HS-5 (cell line): ENCODE measurements at regions not wholly inside any gene's neighbourhood (a gene's known extent, or its start where the extent isn't known, plus 50 kb on each side); places are given as distances from the start of the nearest gene placed in this dataset.

ENCODE experiments used
- DNase-seq: peaks from one replicate; pipeline ENCODE4 v3.0.0-alpha.2; 2012; ENCODE audit warnings: low read depth

DNA sequence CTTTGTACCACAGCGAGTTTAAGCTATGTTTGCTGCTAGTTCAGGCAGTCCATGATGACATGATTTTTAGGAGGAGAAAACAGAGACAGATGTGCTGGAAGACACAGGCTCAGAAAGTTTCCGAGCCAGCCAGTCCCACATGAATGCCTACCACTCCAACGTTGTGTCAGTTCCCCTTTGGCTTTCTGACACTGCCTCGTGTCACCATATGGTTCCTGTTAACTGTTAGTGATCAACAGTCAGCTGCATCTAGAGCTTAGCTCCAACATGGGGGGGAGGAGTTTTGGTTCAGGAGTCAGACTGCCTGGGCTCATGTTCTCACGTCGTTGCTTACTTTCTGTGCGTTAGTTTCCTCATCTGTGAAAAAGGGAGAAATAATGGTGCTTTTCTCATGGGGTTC is 343.7 kb downstream of the MID1IP1 start:
- no peak for DNase-seq

DNA sequence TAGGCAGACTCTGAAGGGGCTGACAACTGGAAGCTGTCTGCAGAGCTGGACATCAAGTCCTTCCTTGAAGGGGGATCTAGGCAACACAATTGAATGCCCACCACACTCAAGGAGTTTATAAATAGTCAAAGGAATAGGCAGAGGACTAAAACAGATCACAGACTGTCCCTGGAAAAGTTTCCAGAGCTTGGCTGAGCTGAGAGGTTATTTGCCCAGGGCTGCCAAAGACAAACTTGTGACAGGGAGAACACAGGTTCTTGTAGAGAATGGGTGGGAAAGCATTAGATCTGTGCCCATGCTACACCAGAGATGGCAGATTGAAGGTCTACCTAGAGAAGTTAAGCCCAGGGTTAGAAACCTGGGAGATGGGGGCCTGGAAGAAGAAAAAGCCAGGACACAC is 344.6 kb downstream of the MID1IP1 start:
- no peak for DNase-seq

DNA sequence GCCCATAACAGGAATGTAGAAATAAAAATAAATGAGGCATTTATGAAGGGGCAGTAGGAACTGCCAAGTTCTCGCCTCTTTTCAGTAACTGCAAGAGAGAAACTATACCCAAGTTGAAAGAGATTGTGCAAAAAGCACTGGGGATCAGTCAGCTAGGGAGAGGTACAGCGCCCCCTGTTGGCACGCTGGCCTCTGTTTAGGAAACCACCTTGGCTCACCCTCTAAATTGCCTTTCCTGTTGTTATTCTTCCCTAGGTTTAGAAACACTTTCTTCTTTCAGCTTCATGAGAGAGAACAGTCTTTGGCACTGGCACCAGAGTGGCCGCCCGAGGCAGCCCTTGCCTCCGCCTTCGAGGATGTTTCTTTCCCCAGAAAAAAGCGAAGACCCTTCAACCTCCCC is 348.5 kb downstream of the MID1IP1 start:
- no peak for DNase-seq

DNA sequence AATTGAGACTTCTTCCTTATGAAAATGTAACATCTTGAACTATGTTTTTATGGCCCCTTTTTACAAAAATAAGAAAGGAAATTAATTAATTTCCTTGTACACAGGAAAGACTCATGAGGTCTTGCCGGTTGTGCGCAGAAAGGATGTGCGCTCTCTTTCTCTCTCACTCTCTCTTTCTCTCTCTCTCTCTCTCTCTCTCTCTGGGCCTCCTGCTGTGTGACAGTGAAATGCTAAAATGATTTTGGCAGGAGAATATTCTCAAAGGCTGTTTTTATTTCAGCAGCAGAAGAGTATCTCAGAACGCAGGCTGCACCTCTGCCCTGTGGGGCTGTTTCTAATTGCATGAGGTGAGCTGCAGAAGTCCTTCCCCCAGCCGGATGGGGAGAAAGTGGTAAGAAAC is 349.0 kb downstream of the MID1IP1 start:
- DNase-seq = no peak

DNA sequence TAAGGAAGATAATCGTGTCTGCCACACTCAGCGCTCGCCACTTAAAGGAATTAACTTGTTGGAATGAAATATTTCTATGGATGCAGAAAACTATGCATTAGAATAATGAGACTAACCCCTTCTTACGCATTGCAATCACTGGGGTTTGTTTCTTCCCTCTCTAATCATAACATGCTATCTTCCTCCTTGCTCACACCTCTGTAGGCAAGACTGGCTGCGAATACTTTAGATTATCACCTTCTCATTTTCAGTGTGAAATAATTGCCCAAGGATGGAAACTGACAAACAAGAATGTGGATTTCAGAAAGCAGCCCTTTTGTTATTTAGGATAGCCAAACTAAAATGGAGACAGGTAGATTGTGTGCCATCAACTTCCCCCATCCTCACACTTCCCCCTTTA is 349.4 kb downstream of the MID1IP1 start:
- DNase-seq = no peak

DNA sequence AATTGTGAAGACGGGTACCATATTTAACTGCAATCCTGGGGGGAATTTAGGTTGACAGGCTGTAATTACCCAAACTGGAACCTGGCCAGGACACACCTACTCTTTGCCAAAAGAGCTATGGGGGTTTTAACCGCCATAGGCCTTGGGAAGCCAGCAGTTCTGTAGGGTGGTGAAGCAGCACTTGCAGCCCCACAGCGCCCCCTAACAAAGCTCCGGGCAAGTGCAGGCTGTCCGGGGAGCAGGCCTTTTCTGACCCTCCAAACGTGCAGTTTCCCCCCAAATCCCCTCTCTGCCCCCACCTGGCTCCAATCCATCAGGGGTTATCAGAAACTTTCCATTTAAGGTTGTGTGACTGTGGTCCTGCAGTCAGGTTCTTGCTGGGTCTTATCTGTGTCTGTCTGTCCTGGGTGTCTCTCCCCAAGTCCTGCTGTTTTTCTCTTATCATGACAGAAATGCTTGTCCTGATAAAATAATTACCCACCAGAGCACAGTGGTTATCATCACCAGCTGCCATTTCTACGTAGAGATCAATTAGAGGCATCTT is 350.9 kb downstream of the MID1IP1 start:
- DNase-seq = no peak

DNA sequence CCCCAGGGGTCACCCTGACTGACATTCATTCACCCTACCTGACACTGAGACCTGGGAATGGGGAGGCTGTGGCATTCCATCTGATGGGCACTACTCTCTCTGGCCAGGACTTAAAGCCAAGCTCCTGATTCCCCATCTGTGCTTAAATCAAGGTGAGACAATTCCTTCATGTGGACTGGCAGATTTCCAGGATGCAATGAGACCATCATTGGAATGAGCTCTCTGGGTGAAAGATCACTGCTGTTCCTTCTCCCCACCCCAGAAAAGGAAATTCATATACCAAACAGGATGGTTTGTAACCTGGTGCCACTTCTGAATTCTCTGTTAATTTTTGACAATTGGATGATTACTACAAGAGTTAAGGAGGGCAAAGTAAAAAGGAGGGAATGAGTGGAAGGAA is 354.8 kb downstream of the MID1IP1 start:
- DNase-seq = no peak

DNA sequence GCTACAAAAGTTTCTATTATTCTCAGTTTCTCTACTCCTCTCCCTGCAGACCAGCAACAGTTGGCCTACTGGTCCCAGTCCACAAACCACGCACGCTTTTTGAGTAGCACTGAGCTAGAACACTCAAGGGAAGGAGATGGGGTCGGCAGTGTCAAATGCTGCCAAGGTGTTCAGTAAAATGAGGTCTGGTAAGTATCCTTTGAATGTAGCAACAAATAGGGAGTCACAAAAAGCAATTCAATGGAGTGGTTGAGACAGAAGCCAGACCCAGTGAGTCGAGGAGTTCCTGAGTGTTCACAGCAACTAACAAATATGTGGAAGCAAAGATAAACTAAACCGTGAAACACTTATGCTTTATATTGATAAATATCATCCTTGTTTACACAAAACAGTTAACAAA is 355.7 kb downstream of the MID1IP1 start:
- DNase-seq = no peak

DNA sequence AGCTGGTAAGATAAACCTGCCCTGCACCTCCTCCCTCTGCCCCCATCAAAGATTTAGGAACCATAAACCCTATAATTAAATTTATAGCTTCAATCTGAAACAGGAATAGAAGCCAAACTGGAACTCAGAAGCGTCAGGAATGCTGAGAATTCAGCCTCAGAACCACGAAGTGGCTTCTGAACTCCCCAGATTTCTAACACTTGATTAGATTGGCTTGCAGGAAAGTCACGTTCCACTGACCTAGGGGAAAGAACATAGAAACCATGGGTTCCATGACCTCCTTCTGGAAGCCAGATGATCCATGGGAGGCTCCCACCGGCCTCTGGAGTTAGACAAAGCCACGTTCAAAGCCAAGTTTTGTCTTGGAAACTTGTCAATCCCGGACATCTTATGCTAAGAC is 356.5 kb downstream of the MID1IP1 start:
- no peak for DNase-seq

DNA sequence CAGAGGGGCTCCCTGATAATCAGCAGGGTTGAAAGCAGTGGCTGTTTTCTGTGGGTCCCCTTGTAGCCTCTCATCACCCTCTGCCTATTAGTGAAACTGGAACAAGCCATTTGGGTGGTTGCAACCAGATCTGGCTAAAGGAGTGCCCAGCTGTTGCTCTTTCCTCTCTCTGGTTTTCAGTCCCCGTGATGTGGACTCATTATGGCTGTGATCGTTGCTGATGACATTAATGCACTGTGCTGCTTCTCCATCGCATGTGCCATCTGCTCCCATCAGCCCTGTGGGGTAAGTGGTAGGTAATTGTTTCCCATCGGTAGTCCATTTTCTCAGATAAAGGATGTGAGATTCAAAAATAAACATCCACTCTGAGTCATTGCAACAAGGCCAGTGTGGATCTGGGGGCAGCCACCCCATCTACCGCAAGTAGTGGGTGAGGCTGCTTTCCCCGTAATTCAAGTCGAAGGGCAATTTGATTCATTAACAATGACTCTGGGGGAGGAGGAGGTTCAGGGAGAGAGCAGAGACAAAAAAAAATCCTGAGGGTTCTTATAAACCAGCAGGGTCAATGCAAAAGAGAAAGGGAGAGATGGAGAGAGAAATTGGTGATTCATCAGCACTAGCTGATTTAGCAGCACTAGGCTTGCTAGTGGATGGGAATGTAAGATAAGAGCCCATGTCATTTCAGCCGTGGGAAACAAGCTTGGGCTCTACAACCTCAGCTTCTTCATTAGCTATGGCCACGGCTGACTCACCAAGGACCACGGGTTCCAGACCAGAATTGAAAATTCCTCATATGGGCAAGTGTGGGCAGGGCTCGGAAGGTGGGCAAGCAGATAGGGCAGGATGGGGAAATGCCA is 357.8 kb downstream of the MID1IP1 start:
- DNase-seq = no peak

DNA sequence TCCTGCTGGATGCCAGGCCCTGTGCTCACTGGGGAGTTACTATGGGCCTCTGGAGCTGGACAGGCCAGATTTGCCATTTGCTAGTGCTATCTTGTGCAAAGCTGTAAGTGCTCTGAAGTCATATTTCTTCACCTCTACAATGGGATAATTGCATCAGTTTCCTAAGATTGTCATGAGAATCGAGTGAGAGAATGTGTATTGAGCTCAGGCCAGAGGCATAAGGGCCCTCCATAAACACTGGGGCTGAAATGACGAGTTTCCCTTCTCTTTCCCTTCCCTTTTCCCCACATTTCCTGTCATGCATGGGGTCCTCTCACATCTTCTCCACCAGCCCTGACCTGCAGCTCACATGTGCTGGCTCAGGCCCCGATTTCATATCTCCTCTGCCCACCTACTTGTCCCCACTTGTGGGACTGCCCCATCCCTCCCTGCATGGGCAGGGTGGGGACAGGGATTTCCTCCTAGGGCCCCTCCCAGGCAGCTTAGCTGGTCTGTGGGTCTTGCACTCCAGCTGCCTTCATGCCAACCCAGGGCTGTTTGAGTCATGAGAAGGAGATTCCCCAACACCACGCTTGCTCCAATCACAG is 358.8 kb downstream of the MID1IP1 start:
- no peak for DNase-seq

DNA sequence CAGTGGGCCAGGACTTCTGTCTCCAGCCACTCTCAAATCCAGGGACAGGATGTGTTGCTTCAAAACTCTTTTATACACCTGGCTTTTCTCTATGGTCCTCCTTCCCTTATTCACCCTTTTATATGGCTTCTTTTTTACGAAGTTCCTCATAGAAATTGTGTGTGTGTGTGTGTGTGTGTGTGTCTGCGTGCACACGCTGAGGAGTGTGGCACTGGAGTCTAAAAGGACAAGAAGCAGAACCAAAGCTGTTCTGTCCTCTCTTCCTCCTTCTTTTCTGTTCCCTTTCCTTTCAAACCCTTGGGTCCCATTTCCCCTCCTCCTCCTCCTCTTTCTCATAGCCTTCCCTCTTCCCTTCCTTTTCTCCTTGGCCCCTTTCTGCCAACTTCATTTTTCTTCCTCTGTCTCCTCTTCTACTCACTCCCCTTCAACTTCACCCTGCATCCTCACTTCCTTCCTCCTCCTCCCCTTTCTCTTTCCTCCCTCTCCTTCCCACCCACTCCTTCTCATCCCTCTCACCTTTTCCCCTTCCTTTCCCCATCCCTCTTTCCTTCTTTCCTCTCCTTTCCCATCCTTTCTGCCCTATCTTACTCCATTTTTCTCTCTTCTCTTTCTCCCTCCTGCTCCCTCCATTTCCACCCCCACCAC is 360.5 kb downstream of the MID1IP1 start:
- no peak for DNase-seq

DNA sequence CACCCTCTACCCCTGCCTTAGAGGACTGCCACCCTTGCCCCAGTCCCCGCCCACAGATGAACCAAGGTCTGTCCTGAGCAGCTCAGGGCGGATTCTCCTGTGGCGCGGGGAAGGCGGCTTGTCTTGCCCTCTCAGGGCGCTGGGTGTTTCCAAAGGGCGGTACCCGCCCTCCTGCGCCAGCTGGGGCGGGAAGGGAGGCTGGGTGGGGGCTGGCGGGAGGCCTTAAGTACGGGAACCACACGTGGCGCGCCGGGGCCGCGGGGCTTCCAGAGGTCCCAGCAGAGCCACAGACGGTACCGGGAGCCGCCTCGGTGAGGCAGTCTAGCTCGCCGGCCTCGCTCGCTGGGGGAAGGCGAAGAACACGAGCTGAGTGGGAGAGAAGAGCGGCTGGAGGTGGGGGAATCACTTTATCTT is 361.1 kb downstream of the MID1IP1 start:
- DNase-seq = no peak

DNA sequence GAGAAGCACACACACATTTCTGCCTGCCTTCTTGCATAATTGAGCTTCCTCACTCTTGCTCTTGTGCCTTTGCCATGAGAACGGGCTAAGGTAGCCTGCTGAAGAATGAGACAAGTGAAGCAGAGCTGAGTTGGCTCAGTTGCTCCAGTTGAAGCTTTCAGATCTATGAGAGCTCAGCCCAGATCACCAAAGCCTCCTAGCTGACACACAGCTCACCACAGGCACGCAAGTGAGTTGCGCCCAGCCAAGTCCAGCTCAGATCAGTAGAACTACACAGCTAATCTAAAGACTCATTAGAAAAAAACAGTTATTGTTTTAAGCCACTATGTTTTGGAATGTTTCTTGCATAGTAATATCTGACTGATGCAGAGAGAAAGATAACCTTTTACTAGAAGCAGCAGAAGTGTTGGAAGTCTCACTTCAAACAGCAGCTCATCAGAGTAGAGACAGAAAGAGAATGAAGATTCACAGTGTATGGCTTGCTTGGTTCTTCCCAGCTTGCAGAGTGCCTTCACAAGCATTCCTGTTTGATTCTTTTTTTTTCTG is 362.4 kb downstream of the MID1IP1 start:
- DNase-seq = no peak

DNA sequence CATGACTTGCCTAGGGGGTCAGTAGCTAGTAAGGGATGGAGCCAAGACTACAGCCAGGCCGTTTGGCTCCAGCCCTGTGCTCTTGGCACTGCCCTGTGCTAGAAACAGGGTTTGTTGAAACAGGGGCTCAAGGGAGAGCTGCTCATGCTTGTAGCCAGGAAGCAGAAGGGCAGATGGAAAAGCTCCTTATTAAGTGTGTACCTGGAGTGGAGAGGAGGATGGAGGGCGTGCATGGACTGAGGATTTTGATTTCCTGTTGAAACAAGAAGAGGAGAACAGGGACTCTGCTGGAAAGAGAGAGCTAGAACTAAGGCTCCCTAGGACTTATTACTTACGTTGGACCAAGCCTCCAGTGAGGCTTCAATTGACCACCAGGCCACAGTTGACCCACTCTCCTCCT is 363.0 kb downstream of the MID1IP1 start:
- DNase-seq = no peak

DNA sequence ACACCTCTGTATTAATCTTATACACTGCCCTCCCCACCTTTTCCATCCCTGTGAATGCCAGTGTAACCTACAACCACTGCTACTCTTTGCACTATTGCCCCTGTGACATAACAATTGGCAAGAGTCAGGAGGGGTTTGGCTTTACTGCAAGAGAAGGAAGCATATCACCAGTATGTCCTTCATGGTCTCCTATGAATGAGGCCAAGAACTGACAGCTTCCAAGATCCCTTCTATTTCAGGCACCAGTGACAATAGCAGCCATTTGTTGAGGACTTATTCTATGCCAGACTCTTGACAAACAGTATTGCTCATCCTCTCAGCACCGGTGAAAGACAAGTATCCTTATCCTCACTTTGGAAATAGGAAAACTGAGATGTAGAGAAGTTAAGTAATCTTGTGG is 363.9 kb downstream of the MID1IP1 start:
- DNase-seq = no peak

DNA sequence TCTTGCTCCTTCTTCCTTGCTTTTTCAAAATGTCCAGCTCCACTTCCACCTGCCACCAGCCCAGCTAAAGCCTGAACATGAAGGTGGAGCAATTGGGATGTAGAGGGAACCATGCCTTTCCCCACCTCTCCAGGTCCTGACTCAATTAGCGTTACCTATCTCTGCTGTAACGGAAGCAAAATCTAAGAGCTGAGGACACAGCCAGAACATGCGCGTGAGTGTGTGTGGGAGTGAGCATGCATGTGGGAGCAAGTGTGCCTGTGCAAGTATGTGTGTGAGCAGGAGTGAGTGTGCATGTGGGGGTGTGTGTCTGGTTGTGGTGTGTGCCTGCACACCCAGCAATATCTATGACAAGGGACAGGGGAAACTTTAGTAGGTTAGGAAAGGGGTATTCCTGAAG is 364.5 kb downstream of the MID1IP1 start:
- DNase-seq = no peak

DNA sequence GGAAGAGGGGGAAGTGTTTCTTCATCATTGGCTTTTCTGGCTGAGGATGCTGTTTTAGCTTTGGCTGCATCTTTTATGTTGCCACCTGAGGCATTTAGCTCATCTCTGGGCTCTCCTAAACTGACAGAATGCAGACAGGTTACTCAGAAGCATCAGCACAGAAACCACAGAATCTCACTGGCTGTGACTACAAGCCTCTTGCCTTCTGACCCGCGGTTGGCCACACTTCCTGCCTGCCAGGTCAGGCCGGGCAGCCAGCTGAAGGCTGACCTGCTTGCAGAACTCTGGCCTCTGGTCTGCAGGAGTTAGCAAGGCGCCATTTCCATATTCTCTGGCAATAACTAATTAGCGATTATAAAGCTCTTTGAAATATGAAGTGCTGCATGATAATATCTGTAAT is 366.5 kb downstream of the MID1IP1 start:
- no peak for DNase-seq

DNA sequence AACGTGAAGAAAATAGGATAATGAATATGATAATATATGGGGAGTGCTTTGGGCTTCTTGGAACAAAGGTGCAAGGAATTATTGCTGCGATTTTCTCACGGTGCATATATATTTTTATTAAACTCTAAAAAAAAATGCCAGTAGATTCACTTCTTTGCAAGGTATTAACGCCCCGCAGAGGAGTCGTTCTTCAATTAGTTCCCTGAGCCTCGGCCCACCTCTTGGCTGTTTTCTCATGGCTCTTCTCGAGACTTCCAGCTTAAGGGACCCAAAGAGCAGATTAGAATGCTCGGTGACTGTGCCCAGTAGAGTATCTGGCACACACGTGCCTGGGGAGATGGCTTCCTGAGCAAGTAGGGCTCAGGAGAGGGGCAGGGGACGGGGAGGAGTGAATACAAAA is 367.4 kb downstream of the MID1IP1 start:
- no peak for DNase-seq

DNA sequence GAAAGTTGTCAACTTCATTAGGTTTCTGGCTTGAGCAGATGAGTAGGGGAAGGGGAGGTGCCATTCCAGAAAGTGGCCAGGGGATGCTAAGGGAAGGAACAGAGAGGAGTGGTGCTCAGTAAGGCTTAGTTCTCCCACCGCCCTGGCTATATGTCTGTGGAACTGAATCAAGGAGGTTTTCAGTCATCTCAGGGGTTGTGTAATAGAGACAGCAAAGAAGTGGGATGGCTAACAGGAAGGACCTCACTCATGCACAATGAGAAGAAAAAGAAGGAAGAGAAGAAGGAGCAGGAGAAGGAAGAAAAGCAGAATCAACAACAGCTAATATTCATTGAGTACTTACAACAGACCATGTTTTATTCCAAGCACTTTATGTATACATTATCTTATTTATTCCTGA is 368.7 kb downstream of the MID1IP1 start:
- DNase-seq = no peak

DNA sequence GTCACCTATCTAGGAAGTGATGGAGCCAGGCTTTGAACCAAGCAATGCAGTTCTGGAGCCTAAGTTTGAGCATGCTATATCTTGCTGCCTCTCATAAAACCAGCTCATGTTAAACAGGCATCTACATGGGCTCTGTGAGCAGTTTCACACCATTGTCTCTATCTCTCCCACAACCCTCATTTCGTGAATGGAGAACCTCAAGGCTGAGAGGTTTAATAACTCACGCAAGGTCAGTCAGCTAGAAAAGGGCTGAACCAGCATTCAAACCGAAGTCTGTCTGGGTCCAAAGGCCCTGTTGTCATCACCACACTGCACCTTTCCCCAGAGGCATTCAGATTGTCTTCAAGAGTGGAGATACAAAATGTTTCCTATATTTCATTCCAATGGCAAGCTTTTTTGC is 369.2 kb downstream of the MID1IP1 start:
- no peak for DNase-seq

DNA sequence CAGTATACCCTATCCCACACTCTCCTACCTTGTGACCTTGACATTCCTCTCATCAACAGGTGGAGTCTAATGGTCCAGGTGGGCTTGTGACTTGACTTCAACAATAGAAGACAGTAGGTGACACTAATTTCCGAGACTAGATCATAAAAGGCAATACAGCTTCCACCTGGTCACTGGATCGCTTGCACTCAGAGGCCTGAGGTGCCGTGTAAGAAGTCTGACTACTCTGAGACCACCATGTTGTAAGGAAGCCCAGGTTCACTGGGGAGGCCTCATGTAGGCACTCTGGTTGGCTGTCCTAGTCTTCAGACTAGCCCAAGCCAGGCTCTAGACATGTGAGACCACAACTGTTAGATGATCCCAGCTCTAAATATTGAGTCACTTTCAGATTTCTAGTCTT is 370.4 kb downstream of the MID1IP1 start:
- DNase-seq = no peak

DNA sequence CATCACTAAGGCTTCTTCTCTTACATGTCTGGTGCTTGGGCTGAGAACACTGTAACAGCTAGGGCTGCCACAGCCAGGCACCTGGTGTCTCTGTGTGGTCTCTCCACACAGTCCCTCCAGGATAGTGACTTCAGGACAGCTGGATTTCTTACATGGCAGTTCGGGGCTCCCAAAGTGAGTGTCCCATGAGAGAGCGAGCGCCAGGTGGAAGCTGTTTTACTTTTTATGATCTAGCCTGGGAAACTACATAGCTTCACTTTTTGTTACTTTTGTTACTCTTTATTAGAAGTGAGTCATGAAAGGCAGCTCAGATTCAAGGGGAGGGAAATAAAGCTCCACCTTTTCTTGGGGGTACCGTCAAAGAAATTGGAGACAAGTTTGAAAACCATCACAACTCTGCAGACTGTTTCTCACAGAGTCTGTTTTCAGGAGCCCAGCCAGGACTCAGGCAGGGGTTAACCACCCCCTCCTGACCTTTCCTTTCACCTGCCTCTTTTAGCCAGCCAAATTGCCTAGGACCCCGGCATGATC is 373.0 kb downstream of the MID1IP1 start:
- no peak for DNase-seq
